Hepatocyte (in vitro differentiated cells): ENCODE measurements at regions not wholly inside any gene's neighbourhood (a gene's known extent, or its start where the extent isn't known, plus 50 kb on each side); places are given as distances from the start of the nearest gene placed in this dataset.

Source experiments
- DNase-seq: peaks from one replicate; pipeline ENCODE4 v3.0.0-alpha.2; 2016; ENCODE audit warnings: low spot score
- H2AFZ ChIP-seq: fragments of 200-600 bp; sonication (generic); 2 replicates; pipeline ENCODE4 v1.6.0; 2016; ENCODE audit warnings: antibody characterized with exemption, mild to moderate bottlenecking
- H3K27ac ChIP-seq: fragments of 200-600 bp; sonication (generic); 2 replicates; pipeline ENCODE4 v1.5.1; 2016; ENCODE audit warnings: mild to moderate bottlenecking
- H3K27me3 ChIP-seq: fragments of 200-600 bp; sonication (generic); 2 replicates; pipeline ENCODE4 v1.6.1; 2016
- H3K36me3 ChIP-seq: fragments of 200-600 bp; sonication (generic); replicated peaks from 2 replicates; pipeline ENCODE4 v1.5.1; 2016; ENCODE audit warnings: low read depth; ENCODE audit not compliant: insufficient read depth
- H3K4me1 ChIP-seq: fragments of 200-600 bp; sonication (generic); 2 replicates; pipeline ENCODE4 v1.5.1; 2016; ENCODE audit warnings: mild to moderate bottlenecking, moderate library complexity; ENCODE audit not compliant: insufficient read depth
- H3K4me2 ChIP-seq: fragments of 200-600 bp; sonication (generic); 2 replicates; pipeline ENCODE4 v1.6.0; 2016
- H3K4me3 ChIP-seq: fragments of 200-600 bp; sonication (generic); 2 replicates; pipeline ENCODE4 v1.5.1; 2016; ENCODE audit warnings: mild to moderate bottlenecking
- H3K79me2 ChIP-seq: fragments of 200-600 bp; sonication (generic); 2 replicates; pipeline ENCODE4 v1.6.0; 2017; ENCODE audit warnings: mild to moderate bottlenecking
- H3K9me2 ChIP-seq: fragments of 200-600 bp; sonication (generic); replicated peaks from 2 replicates; pipeline ENCODE4 v1.6.0; 2017; ENCODE audit warnings: mild to moderate bottlenecking; ENCODE audit not compliant: insufficient read depth
- H3K9me3 ChIP-seq: fragments of 200-600 bp; sonication (generic); 2 replicates; pipeline ENCODE4 v1.5.1; 2016; ENCODE audit warnings: low read depth, mild to moderate bottlenecking
- H4K20me1 ChIP-seq: fragments of 200-600 bp; sonication (generic); 2 replicates; pipeline ENCODE4 v1.6.0; 2016; ENCODE audit warnings: mild to moderate bottlenecking; ENCODE audit not compliant: insufficient read depth, poor library complexity, severe bottlenecking
- EZH2 ChIP-seq: fragments of 200-600 bp; sonication (generic); IDR thresholded peaks from 2 replicates; pipeline ENCODE4 v1.6.1; 2016; ENCODE audit warnings: antibody characterized with exemption, mild to moderate bottlenecking, borderline replicate concordance
- EZH2phosphoT487 ChIP-seq: fragments of 200-600 bp; sonication (generic); IDR thresholded peaks from one replicate; pipeline ENCODE4 v1.6.1; 2018; ENCODE audit warnings: antibody characterized with exemption, mild to moderate bottlenecking, low read depth, moderate library complexity; ENCODE audit not compliant: unreplicated experiment, severe bottlenecking
- WGBS: methylation state at CpG from one replicate; pipeline ENCODE4 v1.1.6; 2016; ENCODE audit warnings: low lambda C conversion rate; ENCODE audit errors: missing lambda C conversion rate; 5-methylcytosine and 5-hydroxymethylcytosine counted together
- TF ChIP-seq, protein P1 (sequence below): fragments of 200-600 bp; sonication (generic); IDR thresholded peaks from 2 replicates; pipeline ENCODE4 v1.5.1; 2016; ENCODE audit warnings: antibody characterized with exemption, mild to moderate bottlenecking; ENCODE audit not compliant: poor library complexity

DNA sequence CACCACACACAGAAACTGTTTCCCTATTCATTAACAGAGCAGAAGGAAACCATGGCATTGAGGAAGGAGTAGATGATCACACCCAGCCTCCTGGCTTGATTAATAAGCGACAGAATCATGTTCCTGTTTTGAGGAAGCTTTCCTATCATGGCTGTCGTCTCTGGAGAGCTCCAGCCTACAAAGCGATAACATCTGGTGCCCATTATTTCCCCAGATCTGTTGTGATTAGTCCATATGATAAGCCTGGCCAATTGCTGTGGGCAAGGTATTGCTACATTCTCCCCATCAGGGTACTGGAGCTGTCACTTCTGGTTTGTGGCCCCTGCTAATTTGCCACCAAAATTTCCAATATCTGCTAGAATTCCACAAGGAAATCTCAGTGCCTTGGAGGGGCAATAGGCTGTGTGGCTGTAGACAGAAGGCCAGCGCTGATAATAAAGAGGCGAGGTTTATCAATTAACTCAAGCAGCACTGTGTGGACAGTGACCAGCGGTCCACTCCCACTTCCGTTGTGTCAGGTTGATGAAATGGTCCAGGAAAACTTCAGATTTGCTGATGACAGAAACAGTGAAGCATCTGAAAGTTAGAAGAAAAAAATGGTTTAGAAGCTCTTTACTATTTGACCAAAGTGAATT, 66.4 kb downstream of the OLIG3 start:
- Histone ChIP-seq H3K9me3 (no peaks in the 10 kb centered on the region), H3K27me3 (no peaks in the 10 kb centered on the region), H3K27ac (no peak overlapping the region), H3K79me2 (no peaks in the 10 kb centered on the region), H3K4me1 (no peaks in the 10 kb centered on the region), H2AFZ (no peak overlapping the region), H3K36me3 (no peaks in the 10 kb centered on the region), H3K9me2 (no peaks in the 10 kb centered on the region), H3K4me2 (no peak overlapping the region), H4K20me1 (no peaks in the 10 kb centered on the region), H3K4me3 (no peak overlapping the region)
- no peak for DNase-seq
- 71% methylated on average over 7 of the region's 7 CpGs for WGBS
- TF ChIP-seq, protein P1, sequence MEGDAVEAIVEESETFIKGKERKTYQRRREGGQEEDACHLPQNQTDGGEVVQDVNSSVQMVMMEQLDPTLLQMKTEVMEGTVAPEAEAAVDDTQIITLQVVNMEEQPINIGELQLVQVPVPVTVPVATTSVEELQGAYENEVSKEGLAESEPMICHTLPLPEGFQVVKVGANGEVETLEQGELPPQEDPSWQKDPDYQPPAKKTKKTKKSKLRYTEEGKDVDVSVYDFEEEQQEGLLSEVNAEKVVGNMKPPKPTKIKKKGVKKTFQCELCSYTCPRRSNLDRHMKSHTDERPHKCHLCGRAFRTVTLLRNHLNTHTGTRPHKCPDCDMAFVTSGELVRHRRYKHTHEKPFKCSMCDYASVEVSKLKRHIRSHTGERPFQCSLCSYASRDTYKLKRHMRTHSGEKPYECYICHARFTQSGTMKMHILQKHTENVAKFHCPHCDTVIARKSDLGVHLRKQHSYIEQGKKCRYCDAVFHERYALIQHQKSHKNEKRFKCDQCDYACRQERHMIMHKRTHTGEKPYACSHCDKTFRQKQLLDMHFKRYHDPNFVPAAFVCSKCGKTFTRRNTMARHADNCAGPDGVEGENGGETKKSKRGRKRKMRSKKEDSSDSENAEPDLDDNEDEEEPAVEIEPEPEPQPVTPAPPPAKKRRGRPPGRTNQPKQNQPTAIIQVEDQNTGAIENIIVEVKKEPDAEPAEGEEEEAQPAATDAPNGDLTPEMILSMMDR: no peak

DNA sequence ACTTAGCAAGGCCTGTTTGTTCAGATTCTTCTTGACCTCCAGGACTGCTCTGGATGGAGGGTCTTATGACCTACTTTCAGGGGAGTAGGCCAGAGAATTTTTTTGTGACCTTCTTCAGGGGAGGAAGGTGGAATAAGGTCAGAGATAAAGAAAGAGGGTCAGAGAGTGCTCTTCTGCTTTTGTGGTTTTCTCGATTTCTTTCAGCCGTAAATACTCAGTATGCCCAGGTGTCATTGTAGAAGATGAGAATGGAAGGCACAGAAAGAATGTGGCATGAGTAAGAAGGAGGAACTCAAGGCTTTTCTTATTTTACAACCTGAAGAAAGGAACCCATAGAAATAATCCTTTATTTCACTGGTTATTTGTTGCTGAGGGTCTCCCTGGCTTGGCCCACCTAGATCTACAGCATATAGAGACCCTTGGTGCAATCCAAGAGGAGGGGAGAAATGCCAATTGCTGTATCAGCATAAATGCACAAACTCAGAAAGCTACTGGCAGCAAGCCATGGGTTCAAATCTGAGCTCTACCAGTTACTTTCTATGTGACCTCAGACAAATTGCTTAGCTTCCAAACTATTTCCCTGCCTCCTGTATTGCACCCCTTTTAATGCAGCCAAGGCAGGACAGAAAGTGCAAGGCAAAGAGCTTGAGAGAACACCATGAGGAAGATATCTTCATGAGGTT, 68.0 kb downstream of the OLIG3 start:
- Histone ChIP-seq H4K20me1 (no peaks in the 10 kb centered on the region), H3K27ac (no peak overlapping the region), H2AFZ (no peak overlapping the region), H3K27me3 (no peaks in the 10 kb centered on the region), H3K4me3 (no peak overlapping the region), H3K9me3 (no peaks in the 10 kb centered on the region), H3K36me3 (no peaks in the 10 kb centered on the region), H3K4me2 (no peak overlapping the region), H3K9me2 (no peaks in the 10 kb centered on the region), H3K4me1 (no peaks in the 10 kb centered on the region), H3K79me2 (no peaks in the 10 kb centered on the region)
- TF ChIP-seq EZH2 (no peak), EZH2phosphoT487 (no peak)
- TF ChIP-seq, protein P1: no peak
- no peak for DNase-seq
- WGBS: 97% methylated on average over 2 of the region's 2 CpGs

DNA sequence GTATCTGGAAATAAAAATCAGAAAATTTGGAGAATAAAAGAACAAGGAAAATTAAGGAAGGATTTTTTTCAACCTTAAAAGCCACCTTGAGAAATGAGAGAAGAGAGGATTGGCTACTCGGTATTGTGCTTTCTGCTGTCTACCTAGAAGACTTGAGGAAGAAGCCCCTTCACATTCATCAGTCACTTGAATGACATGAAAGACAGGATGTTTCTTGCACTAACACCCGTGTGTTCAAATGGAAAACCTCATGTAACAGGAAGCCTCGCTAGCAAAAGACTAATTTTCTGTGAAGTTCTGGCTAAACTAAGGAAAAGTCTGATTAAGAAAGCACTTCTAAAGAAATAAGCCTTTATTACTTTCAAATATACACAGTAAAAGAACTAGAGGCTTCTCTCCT, 69.9 kb downstream of the OLIG3 start:
- no peak overlapping the region for H3K27ac ChIP-seq
- no peaks in the 10 kb centered on the region for H3K9me3 ChIP-seq
- TF ChIP-seq, protein P1: no peak
- TF ChIP-seq EZH2phosphoT487: no peak
- no peak for TF ChIP-seq EZH2
- no peaks in the 10 kb centered on the region for H3K27me3 ChIP-seq
- no peaks in the 10 kb centered on the region for H3K36me3 ChIP-seq
- no peaks in the 10 kb centered on the region for H3K4me1 ChIP-seq
- DNase-seq: no peak
- H4K20me1 ChIP-seq: no peaks in the 10 kb centered on the region
- H3K4me2 ChIP-seq: no peak overlapping the region
- no peak overlapping the region for H2AFZ ChIP-seq
- H3K79me2 ChIP-seq: no peaks in the 10 kb centered on the region
- H3K9me2 ChIP-seq: no peaks in the 10 kb centered on the region
- no peak overlapping the region for H3K4me3 ChIP-seq
- WGBS: 47% methylated on average over 3 of the region's 3 CpGs
